ENCODE measurements at regions not wholly inside any gene's neighbourhood (a gene's known extent, or its start where the extent isn't known, plus 50 kb on each side); places are given as distances from the start of the nearest gene placed in this dataset.
A peak's percentile ranks its signal among the peaks of the same experiment; 100 is the strongest.

DNA sequence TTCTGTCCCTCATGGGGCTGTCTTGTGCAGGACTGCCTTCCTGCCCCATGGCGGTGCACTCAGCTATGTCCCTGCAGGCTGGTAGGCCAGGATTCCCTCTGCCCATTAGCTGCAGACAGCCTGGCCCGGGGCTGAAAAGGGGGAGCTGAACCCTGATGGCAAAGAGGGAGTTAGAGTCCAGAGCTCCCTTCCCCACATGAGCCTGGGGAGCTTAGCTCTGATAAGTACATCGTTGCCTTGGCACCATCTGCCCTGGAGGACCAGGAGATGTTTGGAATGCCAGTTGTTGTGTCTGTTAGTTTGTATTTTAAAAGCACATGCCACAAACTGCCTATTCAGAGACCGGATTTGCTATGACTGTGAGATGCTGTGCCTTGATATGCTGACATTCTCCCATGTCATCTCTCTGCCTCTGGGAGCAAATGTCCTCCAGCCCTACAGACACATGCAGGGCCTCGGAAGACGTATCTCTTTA lies 65.1 kb upstream of the AFF3 start:
- no peak for DNase-seq (ENCODE audit: low spot score)
- Histone ChIP-seq H3K27me3 (ENCODE audit: insufficient read depth, poor library complexity, severe bottlenecking) (peaks cover 3% of the 10 kb centered on the region), H3K4me1 (ENCODE audit: insufficient read depth, poor library complexity, severe bottlenecking) (no peaks in the 10 kb centered on the region), H3K27ac (ENCODE audit: poor library complexity, severe bottlenecking) (no peak overlapping the region), H3K4me3 (ENCODE audit: severe bottlenecking) (no peak overlapping the region), H3K36me3 (ENCODE audit: low read depth) (no peaks in the 10 kb centered on the region), H3K9me3 (ENCODE audit: severe bottlenecking) (no peaks in the 10 kb centered on the region)
- no peak for ATAC-seq (ENCODE audit: low read depth)
- TF ChIP-seq, protein P1, sequence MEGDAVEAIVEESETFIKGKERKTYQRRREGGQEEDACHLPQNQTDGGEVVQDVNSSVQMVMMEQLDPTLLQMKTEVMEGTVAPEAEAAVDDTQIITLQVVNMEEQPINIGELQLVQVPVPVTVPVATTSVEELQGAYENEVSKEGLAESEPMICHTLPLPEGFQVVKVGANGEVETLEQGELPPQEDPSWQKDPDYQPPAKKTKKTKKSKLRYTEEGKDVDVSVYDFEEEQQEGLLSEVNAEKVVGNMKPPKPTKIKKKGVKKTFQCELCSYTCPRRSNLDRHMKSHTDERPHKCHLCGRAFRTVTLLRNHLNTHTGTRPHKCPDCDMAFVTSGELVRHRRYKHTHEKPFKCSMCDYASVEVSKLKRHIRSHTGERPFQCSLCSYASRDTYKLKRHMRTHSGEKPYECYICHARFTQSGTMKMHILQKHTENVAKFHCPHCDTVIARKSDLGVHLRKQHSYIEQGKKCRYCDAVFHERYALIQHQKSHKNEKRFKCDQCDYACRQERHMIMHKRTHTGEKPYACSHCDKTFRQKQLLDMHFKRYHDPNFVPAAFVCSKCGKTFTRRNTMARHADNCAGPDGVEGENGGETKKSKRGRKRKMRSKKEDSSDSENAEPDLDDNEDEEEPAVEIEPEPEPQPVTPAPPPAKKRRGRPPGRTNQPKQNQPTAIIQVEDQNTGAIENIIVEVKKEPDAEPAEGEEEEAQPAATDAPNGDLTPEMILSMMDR (IDR thresholded peaks at IDR 0.05; ENCODE audit: poor library complexity, severe bottlenecking): no peak

DNA sequence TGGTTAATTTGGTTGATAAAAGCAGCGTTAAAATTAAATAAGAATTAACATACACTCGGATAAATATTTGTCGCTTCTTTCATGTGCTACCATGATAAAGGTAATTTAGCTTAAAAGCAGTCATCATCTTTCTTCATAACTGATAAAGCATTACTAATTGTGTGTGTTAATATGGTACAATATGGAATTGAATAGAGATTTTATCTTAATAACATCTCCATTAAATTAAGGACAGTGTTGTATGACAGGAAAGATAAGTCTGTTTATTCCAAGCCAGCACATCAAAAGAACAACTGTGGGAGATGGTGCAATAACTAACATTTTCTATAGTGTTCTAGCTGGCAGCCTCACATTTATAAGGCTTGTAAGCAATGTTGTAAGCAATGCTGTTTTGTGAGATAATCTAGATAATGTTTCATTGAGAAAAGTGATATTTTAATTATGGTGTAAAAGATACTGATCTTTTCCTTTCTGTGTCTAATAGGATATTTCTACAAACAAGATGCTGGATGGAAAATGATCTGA lies 64.4 kb upstream of the AFF3 start:
- TF ChIP-seq, protein P1 (IDR thresholded peaks at IDR 0.05; ENCODE audit: poor library complexity, severe bottlenecking): no peak
- ATAC-seq (ENCODE audit: low read depth) (no peak), DNase-seq (ENCODE audit: low spot score) (no peak)

DNA sequence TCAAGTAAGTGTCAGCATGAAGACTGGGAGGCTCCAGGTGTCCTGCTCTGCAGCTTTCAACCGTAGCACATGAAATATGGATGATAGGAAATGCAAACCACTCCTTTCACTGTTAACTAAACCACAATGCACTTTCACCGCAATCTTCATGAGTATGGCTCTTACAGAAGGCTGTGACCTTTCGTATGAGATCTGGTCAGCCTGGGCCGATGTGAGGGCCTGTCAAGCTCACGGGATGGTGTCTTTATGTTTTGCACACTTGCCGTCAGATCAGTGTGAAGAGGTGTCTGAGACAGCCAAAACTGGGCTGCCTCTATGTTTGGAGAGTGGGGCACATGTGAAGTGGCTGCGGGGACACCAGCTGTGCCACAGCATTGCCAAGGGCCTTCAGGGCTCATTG lies 62.8 kb upstream of the AFF3 start:
- no peaks in the 10 kb centered on the region for H3K27me3 ChIP-seq (ENCODE audit: insufficient read depth, poor library complexity, severe bottlenecking)
- no peaks in the 10 kb centered on the region for H3K9me3 ChIP-seq (ENCODE audit: severe bottlenecking)
- no peak overlapping the region for H3K27ac ChIP-seq (ENCODE audit: poor library complexity, severe bottlenecking)
- H3K36me3 ChIP-seq (ENCODE audit: low read depth): no peaks in the 10 kb centered on the region
- peaks cover 7% of the 10 kb centered on the region for H3K4me1 ChIP-seq (ENCODE audit: insufficient read depth, poor library complexity, severe bottlenecking)
- ATAC-seq (ENCODE audit: low read depth): no peak
- TF ChIP-seq, protein P1 (IDR thresholded peaks at IDR 0.05; ENCODE audit: poor library complexity, severe bottlenecking): no peak
- H3K4me3 ChIP-seq (ENCODE audit: severe bottlenecking): no peak overlapping the region
- no peak for DNase-seq (ENCODE audit: low spot score)

More for the DNA sequence above, 64.4 kb upstream of the AFF3 start:
- H3K4me1 ChIP-seq (ENCODE audit: insufficient read depth, poor library complexity, severe bottlenecking): no peaks in the 10 kb centered on the region
- peaks cover 3% of the 10 kb centered on the region for H3K27me3 ChIP-seq (ENCODE audit: insufficient read depth, poor library complexity, severe bottlenecking)
- no peaks in the 10 kb centered on the region for H3K9me3 ChIP-seq (ENCODE audit: severe bottlenecking)
- H3K36me3 ChIP-seq (ENCODE audit: low read depth): no peaks in the 10 kb centered on the region
- no peak overlapping the region for H3K27ac ChIP-seq (ENCODE audit: poor library complexity, severe bottlenecking)
- no peak overlapping the region for H3K4me3 ChIP-seq (ENCODE audit: severe bottlenecking)

DNA sequence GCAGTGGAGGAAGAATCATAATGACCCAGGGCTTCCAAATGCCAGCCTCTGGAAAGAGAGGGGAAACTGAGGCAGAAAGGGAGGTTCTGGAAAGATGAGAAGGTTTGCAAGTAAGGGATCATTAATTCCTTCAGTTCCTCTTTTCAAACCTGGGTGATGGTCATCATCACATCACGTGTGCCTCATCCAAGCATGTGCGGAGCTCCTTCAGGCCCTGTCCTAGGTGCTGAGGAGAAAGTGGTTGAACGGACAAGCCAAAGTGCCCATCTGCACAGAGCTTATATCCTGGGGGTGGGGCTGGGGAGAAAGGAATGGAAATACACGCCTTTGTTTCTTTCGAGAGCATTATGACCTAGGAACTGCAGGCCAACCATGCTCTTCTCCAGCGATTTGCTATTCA lies 60.2 kb upstream of the AFF3 start:
- no peak overlapping the region for H3K4me3 ChIP-seq (ENCODE audit: severe bottlenecking)
- no peaks in the 10 kb centered on the region for H3K27me3 ChIP-seq (ENCODE audit: insufficient read depth, poor library complexity, severe bottlenecking)
- DNase-seq (ENCODE audit: low spot score) (no peak), ATAC-seq (ENCODE audit: low read depth) (no peak)
- no peak overlapping the region for H3K27ac ChIP-seq (ENCODE audit: poor library complexity, severe bottlenecking)
- no peaks in the 10 kb centered on the region for H3K9me3 ChIP-seq (ENCODE audit: severe bottlenecking)
- TF ChIP-seq, protein P1 (IDR thresholded peaks at IDR 0.05; ENCODE audit: poor library complexity, severe bottlenecking): no peak
- H3K36me3 ChIP-seq (ENCODE audit: low read depth): no peaks in the 10 kb centered on the region
- peaks cover 7% of the 10 kb centered on the region for H3K4me1 ChIP-seq (ENCODE audit: insufficient read depth, poor library complexity, severe bottlenecking)

DNA sequence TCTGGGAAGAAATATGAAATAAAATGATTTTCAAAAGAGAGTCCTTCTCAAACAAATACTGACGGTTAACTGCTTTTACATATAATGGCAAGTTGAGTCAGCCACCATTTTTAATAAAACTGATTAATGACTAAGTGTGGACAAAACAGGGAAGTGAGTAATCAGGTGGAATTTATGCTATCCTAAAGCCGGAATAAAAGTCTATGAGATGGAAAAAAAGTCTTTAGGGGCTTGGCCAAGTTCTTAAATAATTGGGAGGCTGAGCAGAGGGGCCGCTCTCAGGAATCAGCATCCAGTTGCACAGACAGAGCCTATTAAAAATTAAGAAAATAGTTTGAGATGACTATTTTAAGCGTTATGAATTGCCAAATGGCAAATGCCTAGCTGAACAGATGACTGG lies 58.6 kb upstream of the AFF3 start:
- no peak overlapping the region for H3K4me3 ChIP-seq (ENCODE audit: severe bottlenecking)
- TF ChIP-seq, protein P1 (IDR thresholded peaks at IDR 0.05; ENCODE audit: poor library complexity, severe bottlenecking): no peak
- peak; percentile 48; the same call in 2 of the 3 replicates for ATAC-seq (ENCODE audit: low read depth)
- H3K27me3 ChIP-seq (ENCODE audit: insufficient read depth, poor library complexity, severe bottlenecking): no peaks in the 10 kb centered on the region
- peaks cover 7% of the 10 kb centered on the region for H3K4me1 ChIP-seq (ENCODE audit: insufficient read depth, poor library complexity, severe bottlenecking)
- H3K9me3 ChIP-seq (ENCODE audit: severe bottlenecking): no peaks in the 10 kb centered on the region
- no peak for DNase-seq (ENCODE audit: low spot score)
- H3K27ac ChIP-seq (ENCODE audit: poor library complexity, severe bottlenecking): no peak overlapping the region
- H3K36me3 ChIP-seq (ENCODE audit: low read depth): no peaks in the 10 kb centered on the region

Measured in RWPE2 (cell line).